OCI-LY1 (cell line): ENCODE measurements at regions not wholly inside any gene's neighbourhood (a gene's known extent, or its start where the extent isn't known, plus 50 kb on each side); places are given as distances from the start of the nearest gene placed in this dataset.

Source experiments
- H2AFZ ChIP-seq: fragments of 200-600 bp; sonication (generic), shearing (Covaris generic); 2 replicates; pipeline ENCODE4 v1.6.0; 2014; ENCODE audit warnings: antibody characterized with exemption, mild to moderate bottlenecking, low read length
- H3F3A ChIP-seq: fragments of 200-600 bp; sonication (generic), shearing (Covaris generic); 2 replicates; pipeline ENCODE4 v1.6.0; 2014; ENCODE audit warnings: mild to moderate bottlenecking, antibody characterized with exemption, low read length, moderate library complexity; ENCODE audit not compliant: insufficient read depth
- H3K27ac ChIP-seq: fragments of 200-600 bp; sonication (generic); 2 replicates; pipeline ENCODE4 v1.5.1; 2014; ENCODE audit warnings: low read length, mixed run types, mild to moderate bottlenecking, low read depth; ENCODE audit not compliant: poor library complexity, severe bottlenecking
- H3K27me3 ChIP-seq: fragments of 200-600 bp; sonication (generic); 2 replicates; pipeline ENCODE4 v1.6.0; 2014; ENCODE audit warnings: antibody characterized with exemption, mild to moderate bottlenecking, low read length, moderate library complexity; ENCODE audit not compliant: insufficient read depth
- H3K36me3 ChIP-seq: fragments of 200-600 bp; sonication (generic); 2 replicates; pipeline ENCODE4 v1.6.1; 2014; ENCODE audit warnings: mild to moderate bottlenecking, antibody characterized with exemption, low read length, moderate library complexity, mixed read lengths; ENCODE audit not compliant: insufficient read depth
- H3K4me1 ChIP-seq: fragments of 200-600 bp; sonication (generic); 2 replicates; pipeline ENCODE4 v1.5.1; 2014; ENCODE audit warnings: mild to moderate bottlenecking, low read length, moderate library complexity; ENCODE audit not compliant: insufficient read depth, severe bottlenecking
- H3K4me2 ChIP-seq: fragments of 200-600 bp; sonication (generic), shearing (Covaris generic); 2 replicates; pipeline ENCODE4 v1.6.1; 2014; ENCODE audit warnings: low read length
- H3K4me3 ChIP-seq: fragments of 200-600 bp; sonication (generic); 2 replicates; pipeline ENCODE4 v1.5.1; 2014; ENCODE audit warnings: low read length, low read depth, mild to moderate bottlenecking, mixed read lengths; ENCODE audit not compliant: poor library complexity, severe bottlenecking
- H3K79me2 ChIP-seq: fragments of 200-600 bp; shearing (Covaris generic); 2 replicates; pipeline ENCODE4 v1.6.1; 2016; ENCODE audit warnings: mixed run types, low read length, mixed read lengths; ENCODE audit not compliant: insufficient read depth
- H3K9ac ChIP-seq: fragments of 200-600 bp; sonication (generic), shearing (Covaris generic); 2 replicates; pipeline ENCODE4 v1.6.1; 2014; ENCODE audit warnings: mild to moderate bottlenecking, low read length, mixed read lengths
- H3K9me2 ChIP-seq: fragments of 200-600 bp; sonication (generic), shearing (Covaris generic); 2 replicates; pipeline ENCODE4 v1.6.1; 2014; ENCODE audit warnings: low read depth, mild to moderate bottlenecking, low read length, mixed read lengths
- H3K9me3 ChIP-seq: fragments of 200-600 bp; shearing (Covaris generic); 2 replicates; pipeline ENCODE4 v1.6.1; 2014; ENCODE audit warnings: low read length, mixed read lengths
- H4K20me1 ChIP-seq: fragments of 200-600 bp; sonication (generic), shearing (Covaris generic); 2 replicates; pipeline ENCODE4 v1.6.0; 2016; ENCODE audit warnings: mild to moderate bottlenecking, low read length; ENCODE audit not compliant: insufficient read depth
- CTCF ChIP-seq: fragments of 200-600 bp; sonication (generic), shearing (Covaris generic); IDR thresholded peaks from 2 replicates; pipeline ENCODE4 v1.5.1; 2017; ENCODE audit warnings: mild to moderate bottlenecking, antibody characterized with exemption, low read length, moderate library complexity, mixed read lengths
- EZH2 ChIP-seq: fragments of 200-600 bp; sonication (generic), shearing (Covaris generic); IDR thresholded peaks from 2 replicates; pipeline ENCODE4 v1.8.0; 2017; ENCODE audit warnings: borderline replicate concordance, mixed run types, mild to moderate bottlenecking, antibody characterized with exemption, low read length, moderate library complexity, mixed read lengths

GRCh38 chr5:143678148-143678905, 133.6 kb upstream of the HMHB1 start:
- no peaks in the 10 kb centered on the region for H3K36me3 ChIP-seq
- no peak overlapping the region for H3K27ac ChIP-seq
- TF ChIP-seq EZH2 (no peak), CTCF (no peak)
- no peak overlapping the region for H3K9ac ChIP-seq
- H3K4me1 ChIP-seq = peaks cover 10% of the 10 kb centered on the region
- no peaks in the 10 kb centered on the region for H4K20me1 ChIP-seq
- no peak overlapping the region for H3K4me2 ChIP-seq
- no peak overlapping the region for H2AFZ ChIP-seq
- no peaks in the 10 kb centered on the region for H3K9me3 ChIP-seq
- H3F3A ChIP-seq = no peaks in the 10 kb centered on the region
- no peak overlapping the region for H3K4me3 ChIP-seq
- no peaks in the 10 kb centered on the region for H3K79me2 ChIP-seq
- no peaks in the 10 kb centered on the region for H3K27me3 ChIP-seq
- H3K9me2 ChIP-seq = no peaks in the 10 kb centered on the region

GRCh38 chr5:143677403-143677802, 134.6 kb upstream of the HMHB1 start:
- no peak for TF ChIP-seq CTCF
- TF ChIP-seq EZH2 = no peak
- Histone ChIP-seq H3K9ac (no peak overlapping the region), H3K4me3 (no peak overlapping the region), H4K20me1 (no peaks in the 10 kb centered on the region), H3K4me2 (no peak overlapping the region), H3K9me2 (no peaks in the 10 kb centered on the region), H3K9me3 (no peaks in the 10 kb centered on the region), H2AFZ (no peak overlapping the region), H3K4me1 (peaks cover 10% of the 10 kb centered on the region), H3K36me3 (no peaks in the 10 kb centered on the region), H3K79me2 (no peaks in the 10 kb centered on the region), H3F3A (no peaks in the 10 kb centered on the region), H3K27ac (no peak overlapping the region), H3K27me3 (no peaks in the 10 kb centered on the region)

- H2AFZ ChIP-seq = no peak overlapping the region
- no peaks in the 10 kb centered on the region for H3K9me2 ChIP-seq
- H3K79me2 ChIP-seq = no peaks in the 10 kb centered on the region
- H3F3A ChIP-seq = no peaks in the 10 kb centered on the region
- H3K4me2 ChIP-seq = no peak overlapping the region
- no peak overlapping the region for H3K27ac ChIP-seq
- H3K9ac ChIP-seq = no peak overlapping the region
- peaks cover 8% of the 10 kb centered on the region for H3K4me1 ChIP-seq
- no peaks in the 10 kb centered on the region for H4K20me1 ChIP-seq
- no peak for TF ChIP-seq CTCF
- TF ChIP-seq EZH2 = no peak
- no peaks in the 10 kb centered on the region for H3K27me3 ChIP-seq
- no peaks in the 10 kb centered on the region for H3K36me3 ChIP-seq
- no peaks in the 10 kb centered on the region for H3K9me3 ChIP-seq
- no peak overlapping the region for H3K4me3 ChIP-seq
Measured at GRCh38 chr5:143676802-143677201, 135.2 kb upstream of the HMHB1 start.
